Large intestine (tissue), 3 donors: ENCODE measurements at regions not wholly inside any gene's neighbourhood (a gene's known extent, or its start where the extent isn't known, plus 50 kb on each side); places are given as distances from the start of the nearest gene placed in this dataset.

Experiments
- DNase-seq, 2 donors: peaks; one replicate each; pipeline versions ENCODE4 v3.0.0 to v3.0.0-alpha.2; 2013
- H3K27ac ChIP-seq: one replicate; pipeline ENCODE4 v1.5.1; 2013; ENCODE audit warnings: low read length
- H3K27me3 ChIP-seq: 2 replicates; pipeline ENCODE4 v1.6.1; 2013; ENCODE audit warnings: low read length; ENCODE audit not compliant: control insufficient read depth, insufficient read depth
- H3K36me3 ChIP-seq: 2 replicates; pipeline ENCODE4 v1.6.1; 2013; ENCODE audit warnings: low read length; ENCODE audit not compliant: control insufficient read depth, insufficient read depth
- H3K4me1 ChIP-seq: one replicate; pipeline ENCODE4 v1.6.1; 2013; ENCODE audit warnings: low read length; ENCODE audit not compliant: control insufficient read depth, insufficient read depth
- H3K4me3 ChIP-seq: one replicate; pipeline ENCODE4 v1.5.1; 2013; ENCODE audit warnings: low read length
- H3K9me3 ChIP-seq: one replicate; pipeline ENCODE4 v1.6.1; 2013; ENCODE audit warnings: mild to moderate bottlenecking, low read depth, low read length, moderate library complexity; ENCODE audit not compliant: control insufficient read depth
- WGBS: methylation state at CpG from one replicate; pipeline ENCODE4 v1.1.5; 2013; ENCODE audit warnings: low lambda C conversion rate; ENCODE audit not compliant: insufficient coverage; 5-methylcytosine and 5-hydroxymethylcytosine counted together

GRCh38 chr6:133609415-133610226, 279.3 kb upstream of the TCF21 start:
- Histone ChIP-seq H3K4me1 (no peaks in the 10 kb centered on the region), H3K9me3 (no peaks in the 10 kb centered on the region), H3K27ac (no peak overlapping the region), H3K27me3 (no peaks in the 10 kb centered on the region), H3K4me3 (no peak overlapping the region), H3K36me3 (no peaks in the 10 kb centered on the region)
- no peak for DNase-seq
- WGBS: 33% methylated on average over 1 of the region's 2 CpGs

GRCh38 chr6:133610227-133610840, 278.6 kb upstream of the TCF21 start:
- Histone ChIP-seq H3K27me3 (no peaks in the 10 kb centered on the region), H3K9me3 (no peaks in the 10 kb centered on the region), H3K36me3 (no peaks in the 10 kb centered on the region), H3K27ac (no peak overlapping the region), H3K4me1 (no peaks in the 10 kb centered on the region), H3K4me3 (no peak overlapping the region)
- WGBS: 79% methylated on average over 2 of the region's 2 CpGs
- DNase-seq: no peak

- H3K27ac ChIP-seq: no peak overlapping the region
- H3K36me3 ChIP-seq: no peaks in the 10 kb centered on the region
- H3K27me3 ChIP-seq: no peaks in the 10 kb centered on the region
- DNase-seq: no peak
- 86% methylated on average over 1 of the region's 3 CpGs for WGBS
- no peaks in the 10 kb centered on the region for H3K9me3 ChIP-seq
- H3K4me1 ChIP-seq: no peaks in the 10 kb centered on the region
- H3K4me3 ChIP-seq: no peak overlapping the region
Measured at GRCh38 chr6:133610971-133611370, 277.9 kb upstream of the TCF21 start.

- Histone ChIP-seq H3K27ac (no peak overlapping the region), H3K4me1 (no peaks in the 10 kb centered on the region), H3K4me3 (no peak overlapping the region), H3K36me3 (no peaks in the 10 kb centered on the region), H3K27me3 (no peaks in the 10 kb centered on the region), H3K9me3 (no peaks in the 10 kb centered on the region)
- DNase-seq: no peak
Measured at GRCh38 chr6:133612459-133612858, 276.5 kb upstream of the TCF21 start.

GRCh38 chr6:133613211-133613610, 275.7 kb upstream of the TCF21 start:
- no CpG with 5 or more reads among the region's 3 CpGs for WGBS
- H3K36me3 ChIP-seq: no peaks in the 10 kb centered on the region
- no peaks in the 10 kb centered on the region for H3K27me3 ChIP-seq
- no peak for DNase-seq
- H3K4me1 ChIP-seq: no peaks in the 10 kb centered on the region
- H3K4me3 ChIP-seq: no peak overlapping the region
- no peaks in the 10 kb centered on the region for H3K9me3 ChIP-seq
- no peak overlapping the region for H3K27ac ChIP-seq

- Histone ChIP-seq H3K27ac (no peak overlapping the region), H3K4me1 (no peaks in the 10 kb centered on the region), H3K27me3 (no peaks in the 10 kb centered on the region), H3K4me3 (no peak overlapping the region), H3K9me3 (no peaks in the 10 kb centered on the region), H3K36me3 (no peaks in the 10 kb centered on the region)
- DNase-seq: no peak
Measured at GRCh38 chr6:133621751-133622150, 267.2 kb upstream of the TCF21 start.

GRCh38 chr6:133623065-133623464, 265.8 kb upstream of the TCF21 start:
- no peaks in the 10 kb centered on the region for H3K9me3 ChIP-seq
- H3K27ac ChIP-seq: no peak overlapping the region
- no peaks in the 10 kb centered on the region for H3K27me3 ChIP-seq
- no peak for DNase-seq
- H3K4me1 ChIP-seq: no peaks in the 10 kb centered on the region
- H3K36me3 ChIP-seq: no peaks in the 10 kb centered on the region
- no CpG with 5 or more reads among the region's 1 CpG for WGBS
- H3K4me3 ChIP-seq: no peak overlapping the region

- no peaks in the 10 kb centered on the region for H3K27me3 ChIP-seq
- H3K4me1 ChIP-seq: no peaks in the 10 kb centered on the region
- no peak overlapping the region for H3K4me3 ChIP-seq
- DNase-seq: no peak
- H3K27ac ChIP-seq: no peak overlapping the region
- no peaks in the 10 kb centered on the region for H3K9me3 ChIP-seq
- WGBS: 60% methylated on average over 1 of the region's 2 CpGs
- no peaks in the 10 kb centered on the region for H3K36me3 ChIP-seq
Measured at GRCh38 chr6:133623621-133624020, 265.3 kb upstream of the TCF21 start.

- no peak for DNase-seq
- H3K4me1 ChIP-seq: no peaks in the 10 kb centered on the region
- WGBS: 77% methylated on average over 3 of the region's 3 CpGs
- H3K27me3 ChIP-seq: no peaks in the 10 kb centered on the region
- no peaks in the 10 kb centered on the region for H3K9me3 ChIP-seq
- H3K4me3 ChIP-seq: no peak overlapping the region
- no peak overlapping the region for H3K27ac ChIP-seq
- no peaks in the 10 kb centered on the region for H3K36me3 ChIP-seq
Measured at GRCh38 chr6:133626096-133626666, 262.7 kb upstream of the TCF21 start.

GRCh38 chr6:133629970-133630369, 258.9 kb upstream of the TCF21 start:
- no peak for DNase-seq
- Histone ChIP-seq H3K4me3 (no peak overlapping the region), H3K27me3 (no peaks in the 10 kb centered on the region), H3K9me3 (no peaks in the 10 kb centered on the region), H3K4me1 (no peaks in the 10 kb centered on the region), H3K27ac (no peak overlapping the region), H3K36me3 (no peaks in the 10 kb centered on the region)

GRCh38 chr6:133630651-133631050, 258.3 kb upstream of the TCF21 start:
- Histone ChIP-seq H3K27ac (no peak overlapping the region), H3K4me3 (no peak overlapping the region), H3K27me3 (no peaks in the 10 kb centered on the region), H3K4me1 (no peaks in the 10 kb centered on the region), H3K9me3 (no peaks in the 10 kb centered on the region), H3K36me3 (no peaks in the 10 kb centered on the region)
- WGBS: 60% methylated on average over 1 of the region's 2 CpGs
- DNase-seq: no peak
